ENCODE measurements at regions not wholly inside any gene's neighbourhood (a gene's known extent, or its start where the extent isn't known, plus 50 kb on each side); places are given as distances from the start of the nearest gene placed in this dataset.

- intact Hi-C loops (cut with DNase I; ENCODE audit: low total_unique reads), result no loop called here
- Histone ChIP-seq H3K9me3 (no peaks in the 10 kb centered on the region), H3K27me3 (no peaks in the 10 kb centered on the region), H3K4me3 (no peak overlapping the region), H3K36me3 (no peaks in the 10 kb centered on the region), H3K27ac (no peak overlapping the region), H3K4me1 (no peaks in the 10 kb centered on the region)
- TF ChIP-seq POLR2AphosphoS5 (IDR thresholded peaks at IDR 0.05) (no peak), CTCF (IDR thresholded peaks at IDR 0.05) (no peak), POLR2A (IDR thresholded peaks at IDR 0.05) (no peak)
- no peak for DNase-seq (ENCODE audit: low spot score in 2 of 2)
Observed at GRCh38 chr17:27049104-27049784, 244.7 kb upstream of the WSB1 start.

- TF ChIP-seq POLR2AphosphoS5 (IDR thresholded peaks at IDR 0.05) (no peak), POLR2A (IDR thresholded peaks at IDR 0.05) (no peak), CTCF (IDR thresholded peaks at IDR 0.05) (no peak)
- intact Hi-C loops (cut with DNase I; ENCODE audit: low total_unique reads), result no loop called here
- H3K27me3 ChIP-seq, result no peaks in the 10 kb centered on the region
Observed at GRCh38 chr17:27065588-27065987, 228.3 kb upstream of the WSB1 start.

GRCh38 chr17:27066315-27066714, 227.6 kb upstream of the WSB1 start:
- intact Hi-C loops (cut with DNase I; ENCODE audit: low total_unique reads), result no loop called here
- Histone ChIP-seq H3K36me3 (no peaks in the 10 kb centered on the region), H3K27ac (no peak overlapping the region), H3K9me3 (no peaks in the 10 kb centered on the region), H3K4me3 (no peak overlapping the region), H3K4me1 (no peaks in the 10 kb centered on the region), H3K27me3 (no peaks in the 10 kb centered on the region)
- no peak for DNase-seq (ENCODE audit: low spot score in 2 of 2)
- TF ChIP-seq CTCF (IDR thresholded peaks at IDR 0.05), result no peak
- TF ChIP-seq POLR2AphosphoS5 (IDR thresholded peaks at IDR 0.05), result no peak

More at GRCh38 chr17:27065588-27065987, 228.3 kb upstream of the WSB1 start:
- Histone ChIP-seq H3K4me1 (no peaks in the 10 kb centered on the region), H3K36me3 (no peaks in the 10 kb centered on the region), H3K4me3 (no peak overlapping the region), H3K9me3 (no peaks in the 10 kb centered on the region), H3K27ac (no peak overlapping the region)
- no peak for DNase-seq (ENCODE audit: low spot score in 2 of 2)

- TF ChIP-seq POLR2A (IDR thresholded peaks at IDR 0.05) (no peak), POLR2AphosphoS5 (IDR thresholded peaks at IDR 0.05) (no peak), CTCF (IDR thresholded peaks at IDR 0.05) (no peak)
- Histone ChIP-seq H3K27ac (no peak overlapping the region), H3K27me3 (no peaks in the 10 kb centered on the region), H3K4me3 (no peak overlapping the region), H3K36me3 (no peaks in the 10 kb centered on the region), H3K9me3 (no peaks in the 10 kb centered on the region), H3K4me1 (no peaks in the 10 kb centered on the region)
- DNase-seq (ENCODE audit: low spot score in 2 of 2), result no peak
- intact Hi-C loops (cut with DNase I; ENCODE audit: low total_unique reads), result no loop called here
Observed at GRCh38 chr17:27069842-27070508, 223.9 kb upstream of the WSB1 start.

GRCh38 chr17:27070836-27071235, 223.1 kb upstream of the WSB1 start:
- no peaks in the 10 kb centered on the region for H3K4me1 ChIP-seq
- H3K4me3 ChIP-seq, result no peak overlapping the region
- no peaks in the 10 kb centered on the region for H3K9me3 ChIP-seq
- H3K27ac ChIP-seq, result no peak overlapping the region
- DNase-seq (ENCODE audit: low spot score in 2 of 2), result no peak
- no peaks in the 10 kb centered on the region for H3K36me3 ChIP-seq
- TF ChIP-seq CTCF (IDR thresholded peaks at IDR 0.05) (no peak), POLR2AphosphoS5 (IDR thresholded peaks at IDR 0.05) (no peak), POLR2A (IDR thresholded peaks at IDR 0.05) (no peak)
- H3K27me3 ChIP-seq, result no peaks in the 10 kb centered on the region
- intact Hi-C loops (cut with DNase I; ENCODE audit: low total_unique reads), result no loop called here

All from breast epithelium (tissue), 4 donors.